ENCODE measurements at regions not wholly inside any gene's neighbourhood (a gene's known extent, or its start where the extent isn't known, plus 50 kb on each side); places are given as distances from the start of the nearest gene placed in this dataset.

DNA sequence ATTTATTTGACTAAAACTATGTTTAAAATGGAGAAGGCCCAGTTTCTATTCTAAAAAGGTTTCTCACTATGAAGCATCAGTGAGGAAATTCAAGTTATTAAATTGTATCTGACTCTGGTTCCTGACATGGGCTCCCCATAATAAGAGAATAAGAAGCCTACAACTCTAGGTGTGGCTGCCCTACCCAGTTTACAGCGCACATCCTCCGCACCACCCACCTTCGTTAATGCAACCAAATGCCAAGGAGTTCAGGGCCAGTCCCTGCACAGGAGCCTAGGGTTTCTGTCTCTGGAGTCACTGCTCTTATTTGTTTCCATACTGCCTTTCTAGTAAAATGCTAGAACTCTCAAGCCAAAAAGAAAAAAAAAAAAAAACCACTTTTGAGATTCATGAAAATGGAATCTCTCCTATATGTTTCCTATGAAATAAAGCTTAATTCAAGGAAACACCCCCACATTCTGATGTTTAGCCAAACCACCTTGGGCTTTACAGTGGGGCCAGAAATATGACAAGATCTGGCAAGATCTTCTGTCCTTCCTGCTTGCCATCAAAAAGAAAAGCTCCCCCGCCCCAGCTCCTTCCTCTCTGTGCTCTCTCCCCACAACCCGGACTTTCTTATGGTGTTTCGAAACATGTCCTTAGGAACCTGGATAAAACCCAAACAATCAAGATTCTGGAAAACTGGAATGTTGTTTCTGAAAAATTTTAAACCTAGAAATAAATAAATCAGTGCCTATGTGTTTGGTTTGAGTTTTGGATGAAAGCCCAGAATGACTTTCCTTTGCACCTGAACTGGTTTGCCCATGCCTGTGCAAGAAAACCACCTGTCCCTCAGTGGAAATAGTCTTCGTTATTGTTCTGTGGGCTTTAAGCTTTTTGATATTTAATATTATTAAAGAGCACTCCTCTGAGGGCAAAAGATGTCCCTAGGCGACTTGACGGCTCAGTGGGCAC lies 136.7 kb downstream of the SP3 start:
- no peaks in the 10 kb centered on the region for H3K79me2 ChIP-seq (replicated peaks; ENCODE audit: insufficient read depth, low read length)
- no peak overlapping the region for H3K4me3 ChIP-seq (ENCODE audit: low read length)
- no peak overlapping the region for H3K27ac ChIP-seq (ENCODE audit: low read length)
- no peaks in the 10 kb centered on the region for H3K9me3 ChIP-seq (ENCODE audit: low read length)
- H3K36me3 ChIP-seq (ENCODE audit: insufficient read depth, low read length): no peaks in the 10 kb centered on the region
- no peaks in the 10 kb centered on the region for H4K20me1 ChIP-seq (ENCODE audit: insufficient read depth)
- H2AFZ ChIP-seq (ENCODE audit: low read depth, low read length): no peak overlapping the region
- no peaks in the 10 kb centered on the region for H3F3A ChIP-seq (ENCODE audit: insufficient read depth, low read length, poor library complexity, severe bottlenecking)
- no peak for TF ChIP-seq RAD21 (conservative IDR thresholded peaks at IDR 0.05)
- TF ChIP-seq EP300 (conservative IDR thresholded peaks at IDR 0.05; ENCODE audit: poor library complexity, severe bottlenecking): no peak
- TF ChIP-seq REST (IDR thresholded peaks at IDR 0.05; ENCODE audit: borderline replicate concordance): no peak
- TF ChIP-seq MXI1 (conservative IDR thresholded peaks at IDR 0.05; ENCODE audit: poor library complexity, severe bottlenecking): no peak
- no peak for TF ChIP-seq CTCF (IDR thresholded peaks at IDR 0.05; ENCODE audit: poor library complexity, severe bottlenecking)
- no peak for TF ChIP-seq SMC3 (conservative IDR thresholded peaks at IDR 0.05; ENCODE audit: poor library complexity)
- TF ChIP-seq EZH2 (IDR thresholded peaks at IDR 0.05; ENCODE audit: borderline replicate concordance, insufficient read depth, low read length, poor library complexity, severe bottlenecking): no peak
- TF ChIP-seq TAF1 (IDR thresholded peaks at IDR 0.05; ENCODE audit: low read depth): no peak
- no peak for TF ChIP-seq POLR2AphosphoS5 (IDR thresholded peaks at IDR 0.05)
- H3K27me3 ChIP-seq (ENCODE audit: insufficient read depth, low read depth, low read length): no peaks in the 10 kb centered on the region
- no peak overlapping the region for H3K4me2 ChIP-seq (ENCODE audit: low read length)
- H3K9me2 ChIP-seq (ENCODE audit: insufficient read depth, low read length): no peaks in the 10 kb centered on the region
- H3K9ac ChIP-seq (ENCODE audit: low read length): no peak overlapping the region

DNA sequence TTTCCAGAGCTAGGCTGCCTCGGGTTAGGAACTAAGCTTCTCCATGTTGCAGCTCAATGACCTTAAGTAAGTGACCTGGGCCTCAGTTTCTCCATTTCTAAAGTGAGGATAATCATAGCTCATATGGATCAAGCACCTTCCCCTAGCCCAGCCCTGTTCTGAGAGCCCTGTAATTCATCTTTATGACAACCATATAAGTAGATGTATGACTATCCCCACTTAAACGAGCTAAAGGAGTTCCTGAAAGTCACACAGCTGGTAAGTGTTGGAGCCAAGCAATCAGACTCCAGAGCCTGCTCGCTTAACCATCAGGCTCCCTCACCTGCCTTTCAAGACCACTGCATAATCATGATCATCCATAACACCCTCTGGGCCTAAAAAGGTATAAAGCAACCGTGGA lies 135.4 kb downstream of the SP3 start:
- Histone ChIP-seq H3K9me2 (ENCODE audit: insufficient read depth, low read length) (no peaks in the 10 kb centered on the region), H3K27me3 (ENCODE audit: insufficient read depth, low read depth, low read length) (no peaks in the 10 kb centered on the region), H3K27ac (ENCODE audit: low read length) (no peak overlapping the region), H2AFZ (ENCODE audit: low read depth, low read length) (no peak overlapping the region), H3K36me3 (ENCODE audit: insufficient read depth, low read length) (no peaks in the 10 kb centered on the region), H4K20me1 (ENCODE audit: insufficient read depth) (no peaks in the 10 kb centered on the region), H3K9me3 (ENCODE audit: low read length) (no peaks in the 10 kb centered on the region), H3K9ac (ENCODE audit: low read length) (no peak overlapping the region), H3K4me3 (ENCODE audit: low read length) (no peak overlapping the region), H3K4me2 (ENCODE audit: low read length) (no peak overlapping the region), H3K79me2 (replicated peaks; ENCODE audit: insufficient read depth, low read length) (no peaks in the 10 kb centered on the region), H3F3A (ENCODE audit: insufficient read depth, low read length, poor library complexity, severe bottlenecking) (no peaks in the 10 kb centered on the region)
- TF ChIP-seq MXI1 (conservative IDR thresholded peaks at IDR 0.05; ENCODE audit: poor library complexity, severe bottlenecking) (no peak), REST (IDR thresholded peaks at IDR 0.05; ENCODE audit: borderline replicate concordance) (no peak), CTCF (IDR thresholded peaks at IDR 0.05; ENCODE audit: poor library complexity, severe bottlenecking) (no peak), SMC3 (conservative IDR thresholded peaks at IDR 0.05; ENCODE audit: poor library complexity) (no peak), EZH2 (IDR thresholded peaks at IDR 0.05; ENCODE audit: borderline replicate concordance, insufficient read depth, low read length, poor library complexity, severe bottlenecking) (no peak), TAF1 (IDR thresholded peaks at IDR 0.05; ENCODE audit: low read depth) (no peak), POLR2AphosphoS5 (IDR thresholded peaks at IDR 0.05) (no peak), EP300 (conservative IDR thresholded peaks at IDR 0.05; ENCODE audit: poor library complexity, severe bottlenecking) (no peak), RAD21 (conservative IDR thresholded peaks at IDR 0.05) (no peak)

Measured in neural cell (in vitro differentiated cells).